HepG2 (cell line): ENCODE measurements at regions not wholly inside any gene's neighbourhood (a gene's known extent, or its start where the extent isn't known, plus 50 kb on each side); places are given as distances from the start of the nearest gene placed in this dataset.

ENCODE experiments used
- ATAC-seq: fragments of 200-7000 bp; cut with Tn5 transposase; 3 replicates; pipeline ENCODE4 v1.9.1; 2020; ENCODE audit warnings: mild to moderate bottlenecking, moderate library complexity
- BruUV-seq: library from RNA; stranded (reverse); fragments of 400-500 nt; replicated peaks from 2 replicates; lab custom pipeline; 2021; lab: Mats Ljungman, UMichigan
- CTCF ChIA-PET: fragments of 300-600 bp; formaldehyde crosslinking; extraction: SDS; loops from one replicate; lab custom pipeline; 2021; ENCODE audit warnings: low total read pairs, inconsistent platforms, low intra/inter-chr PET ratio; lab: Yijun Ruan, JAX
- POLR2A ChIA-PET: fragments of 350-600 bp; sonication (Branson Sonifier 250); formaldehyde crosslinking; loops from one replicate; lab custom pipeline; 2020; ENCODE audit warnings: antibody characterized with exemption, inconsistent platforms; lab: Yijun Ruan, JAX
- DNase-seq: peaks from one replicate; pipeline ENCODE4 v3.0.0-alpha.2; 2015; ENCODE audit warnings: low spot score
- FAIRE-seq: peaks from 3 replicates; lab custom pipeline; 2011; peaks lifted over from hg19 to GRCh38; lab: Jason Lieb, UNC
- H2AFZ ChIP-seq: one replicate; pipeline ENCODE4 v1.6.1; 2011; ENCODE audit warnings: low read length, inconsistent platforms
- H3K27ac ChIP-seq: fragments of 300-600 bp; 3 replicates; pipeline ENCODE4 v1.8.0; 2011; ENCODE audit warnings: mixed run types, mild to moderate bottlenecking, mixed read lengths, low read length, inconsistent platforms; ENCODE audit not compliant: insufficient read depth; ENCODE audit errors: extremely low read length
- H3K27me3 ChIP-seq, 2 experiments: fragments of 200-600 bp in 1 of 2; 2 replicates in 1 of 2; 3 replicates in 1 of 2; pipeline versions ENCODE4 v1.6.0 to v1.8.0; 2011; ENCODE audit warnings: low read length in 2 of 2, mild to moderate bottlenecking in 2 of 2, moderate library complexity in 2 of 2, inconsistent platforms in 1 of 2; ENCODE audit not compliant: insufficient read depth in 2 of 2, control insufficient read depth in 1 of 2
- H3K36me3 ChIP-seq, 2 experiments: fragments of 200-600 bp in 1 of 2; replicated peaks in 1 of 2; 2 replicates in 1 of 2; 3 replicates in 1 of 2; pipeline versions ENCODE4 v1.5.1 to v1.8.0; 2011; ENCODE audit warnings: low read length in 2 of 2, inconsistent platforms in 1 of 2; ENCODE audit not compliant: insufficient read depth in 2 of 2, control insufficient read depth in 1 of 2
- H3K4me1 ChIP-seq: 2 replicates; pipeline ENCODE4 v1.5.1; 2012; ENCODE audit warnings: low read length, inconsistent platforms; ENCODE audit not compliant: insufficient read depth
- H3K4me2 ChIP-seq: 2 replicates; pipeline ENCODE4 v1.6.0; 2011; ENCODE audit warnings: low read depth, low read length, inconsistent platforms
- H3K4me3 ChIP-seq, 3 experiments: fragments of 200-600 bp in 1 of 3; sonication (generic), shearing (Covaris generic) in 1 of 3; replicated peaks in 1 of 3; 2 replicates each; pipeline ENCODE4 v1.5.1; 2011 to 2016; ENCODE audit warnings: low read length in 3 of 3, inconsistent platforms in 2 of 3, low read depth in 2 of 3, mild to moderate bottlenecking in 2 of 3, control low read depth in 1 of 3, mixed read lengths in 1 of 3; ENCODE audit not compliant: insufficient read depth in 1 of 3
- H3K79me2 ChIP-seq: one replicate; pipeline ENCODE4 v1.6.1; 2011; ENCODE audit warnings: low read length, inconsistent platforms; ENCODE audit not compliant: insufficient read depth
- H3K9ac ChIP-seq: 2 replicates; pipeline ENCODE4 v1.6.0; 2011; ENCODE audit warnings: mild to moderate bottlenecking, low read depth, low read length, inconsistent platforms; ENCODE audit not compliant: insufficient read depth
- H3K9me3 ChIP-seq: 2 replicates; pipeline ENCODE4 v1.5.1; 2012; ENCODE audit warnings: mild to moderate bottlenecking, low read length
- H4K20me1 ChIP-seq: 2 replicates; pipeline ENCODE4 v1.6.0; 2011; ENCODE audit warnings: inconsistent platforms, mild to moderate bottlenecking, low read length, moderate library complexity; ENCODE audit not compliant: insufficient read depth
- DPF2 ChIP-seq: sonication (generic); formaldehyde crosslinking; IDR thresholded peaks from 2 replicates; pipeline ENCODE4 v1.4.0; 2020; ENCODE audit warnings: mild to moderate bottlenecking, low read depth, missing genetic modification reagents, borderline replicate concordance
- ERF ChIP-seq: IDR thresholded peaks from 2 replicates; pipeline ENCODE4 v1.6.1; 2018; ENCODE audit warnings: missing biosample characterization, missing genetic modification reagents
- ESRRA ChIP-seq: sonication (generic); formaldehyde crosslinking; IDR thresholded peaks from 2 replicates; pipeline ENCODE4 v1.5.1; 2020; ENCODE audit warnings: mild to moderate bottlenecking, low read depth, missing genetic modification reagents
- FOSL2 ChIP-seq: sonication (generic); formaldehyde crosslinking; IDR thresholded peaks from 2 replicates; pipeline ENCODE4 v1.4.0; 2020; ENCODE audit warnings: missing genetic modification reagents
- FOXA3 ChIP-seq: IDR thresholded peaks from 2 replicates; pipeline ENCODE4 v1.6.1; 2016; ENCODE audit warnings: missing genetic modification reagents, missing compliant biosample characterization
- HDAC6 ChIP-seq: fragments of 200-600 bp; sonication (generic); IDR thresholded peaks from 2 replicates; pipeline ENCODE4 v1.7.0; 2017; ENCODE audit warnings: mild to moderate bottlenecking, antibody characterized with exemption, low read length, low read depth
- HNRNPUL1 ChIP-seq: fragments of 200-400 bp; formaldehyde crosslinking; IDR thresholded peaks from 2 replicates; pipeline ENCODE4 v1.6.1; 2017; ENCODE audit warnings: low read depth, mild to moderate bottlenecking, low read length, moderate library complexity
- MATR3 ChIP-seq: sonication (generic); formaldehyde crosslinking; IDR thresholded peaks from 2 replicates; pipeline ENCODE4 v1.4.0; 2020; ENCODE audit warnings: missing genetic modification reagents
- NAIF1 ChIP-seq: sonication (generic); formaldehyde crosslinking; IDR thresholded peaks from 2 replicates; pipeline ENCODE4 v1.5.0; 2020; ENCODE audit warnings: mild to moderate bottlenecking, missing genetic modification reagents, borderline replicate concordance
- NFATC3 ChIP-seq: sonication (generic); formaldehyde crosslinking; IDR thresholded peaks from 2 replicates; pipeline ENCODE4 v1.5.1; 2020; ENCODE audit warnings: mild to moderate bottlenecking, missing genetic modification reagents
- SKI ChIP-seq: fragments of 450-650 bp; IDR thresholded peaks from one replicate; pipeline ENCODE4 v1.6.1; 2018; ENCODE audit warnings: mild to moderate bottlenecking; ENCODE audit not compliant: partially characterized antibody
- SMARCE1 ChIP-seq: fragments of 450-650 bp; IDR thresholded peaks from 2 replicates; pipeline ENCODE4 v1.6.1; 2017; ENCODE audit warnings: borderline replicate concordance
- SSRP1 ChIP-seq: IDR thresholded peaks from 2 replicates; pipeline ENCODE4 v1.6.1; 2016; ENCODE audit warnings: control low read depth
- U2AF2 ChIP-seq: fragments of 200-400 bp; formaldehyde crosslinking; IDR thresholded peaks from 2 replicates; pipeline ENCODE4 v1.6.1; 2017; ENCODE audit warnings: low read depth, mild to moderate bottlenecking, low read length
- ZEB1 ChIP-seq: IDR thresholded peaks from 2 replicates; pipeline ENCODE4 v1.6.1; 2012; ENCODE audit warnings: mild to moderate bottlenecking, low read depth, inconsistent platforms; ENCODE audit not compliant: insufficient replicate concordance
- ZNF253 ChIP-seq: sonication (generic); formaldehyde crosslinking; IDR thresholded peaks from 2 replicates; pipeline ENCODE4 v1.8.0; 2022; ENCODE audit warnings: mild to moderate bottlenecking, missing genetic modification reagents, borderline replicate concordance
- ZNF282 ChIP-seq: fragments of 450-650 bp; IDR thresholded peaks from 2 replicates; pipeline ENCODE4 v1.6.1; 2018; ENCODE audit not compliant: partially characterized antibody
- ZNF382 ChIP-seq: sonication (generic); formaldehyde crosslinking; IDR thresholded peaks from 2 replicates; pipeline ENCODE4 v1.5.0; 2020; ENCODE audit warnings: missing genetic modification reagents, mild to moderate bottlenecking, borderline replicate concordance
- ZNF552 ChIP-seq: sonication (generic); formaldehyde crosslinking; IDR thresholded peaks from 2 replicates; pipeline ENCODE4 v1.9.0; 2022; ENCODE audit warnings: missing genetic modification reagents, mild to moderate bottlenecking, borderline replicate concordance
- ZNF674 ChIP-seq: sonication (generic); formaldehyde crosslinking; IDR thresholded peaks from 2 replicates; pipeline ENCODE4 v1.5.0; 2020; ENCODE audit warnings: low read depth, mild to moderate bottlenecking, missing genetic modification reagents
- ZNF776 ChIP-seq: sonication (generic); formaldehyde crosslinking; IDR thresholded peaks from 2 replicates; pipeline ENCODE4 v1.4.0; 2020; ENCODE audit warnings: mild to moderate bottlenecking, missing genetic modification reagents
- ZNF792 ChIP-seq: IDR thresholded peaks from 2 replicates; pipeline ENCODE4 v1.6.1; 2016
- WGBS: methylation state at CpG from one replicate; pipeline ENCODE4 v1.1.6; 2017; ENCODE audit warnings: low lambda C conversion rate; 5-methylcytosine and 5-hydroxymethylcytosine counted together
- in situ Hi-C: cut with HindIII; loops from 2 replicates; pipeline ENCODE4 v1.10.0; 2017; ENCODE audit warnings: low pct_unique_long_range_greater_than_20kb; ENCODE audit not compliant: extremely low pct_ligation_motif_present
- intact Hi-C: fragments of 100-400 bp; cut with micrococcal nuclease; formaldehyde crosslinking; loops from one replicate; pipeline ENCODE4 v1.10.0; 2022; ENCODE audit not compliant: unreplicated experiment

DNA sequence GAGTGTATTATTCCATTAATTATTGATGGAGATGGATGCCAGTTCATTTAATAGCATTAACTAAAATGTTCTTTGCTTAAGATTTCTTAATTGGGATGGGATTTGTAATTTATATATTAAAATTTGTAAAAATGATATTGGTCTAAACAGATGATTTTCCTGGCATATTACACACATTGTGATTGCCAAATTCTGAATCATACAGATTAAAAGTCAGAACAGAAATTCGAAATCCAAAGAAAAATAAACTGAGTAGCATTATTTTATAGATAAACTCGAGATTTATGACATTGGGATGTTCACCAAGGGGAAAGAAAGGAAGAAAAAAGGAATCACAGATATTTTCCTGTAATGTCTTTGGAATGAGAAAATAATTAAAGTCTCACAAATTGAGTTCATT is 481.1 kb downstream of the CCER1 start:
- intact Hi-C loops, result no loop called here
- no peaks in the 10 kb centered on the region for H3K36me3 ChIP-seq
- CTCF ChIA-PET, result no interaction called here
- POLR2A ChIA-PET, result no interaction called here
- no peak overlapping the region for H2AFZ ChIP-seq
- H4K20me1 ChIP-seq, result no peaks in the 10 kb centered on the region
- no peaks in the 10 kb centered on the region for H3K27me3 ChIP-seq
- H3K9ac ChIP-seq, result no peak overlapping the region
- FAIRE-seq (no peak), ATAC-seq (no peak), DNase-seq (no peak)
- BruUV-seq, result no TSS peak
- WGBS, result 1% methylated on average over 2 of the region's 2 CpGs
- TF ChIP-seq DPF2 (CRISPR knock-in tag), result no peak
- no peak for TF ChIP-seq SSRP1 (CRISPR knock-in tag)
- TF ChIP-seq ZEB1, result no peak
- no peak for TF ChIP-seq HDAC6
- no peak overlapping the region for H3K4me3 ChIP-seq
- H3K79me2 ChIP-seq, result no peaks in the 10 kb centered on the region
- H3K27ac ChIP-seq, result no peak overlapping the region
- peaks cover 44% of the 10 kb centered on the region for H3K9me3 ChIP-seq
- in situ Hi-C loops, result no loop called here
- no peaks in the 10 kb centered on the region for H3K4me1 ChIP-seq
- no peak overlapping the region for H3K4me2 ChIP-seq

DNA sequence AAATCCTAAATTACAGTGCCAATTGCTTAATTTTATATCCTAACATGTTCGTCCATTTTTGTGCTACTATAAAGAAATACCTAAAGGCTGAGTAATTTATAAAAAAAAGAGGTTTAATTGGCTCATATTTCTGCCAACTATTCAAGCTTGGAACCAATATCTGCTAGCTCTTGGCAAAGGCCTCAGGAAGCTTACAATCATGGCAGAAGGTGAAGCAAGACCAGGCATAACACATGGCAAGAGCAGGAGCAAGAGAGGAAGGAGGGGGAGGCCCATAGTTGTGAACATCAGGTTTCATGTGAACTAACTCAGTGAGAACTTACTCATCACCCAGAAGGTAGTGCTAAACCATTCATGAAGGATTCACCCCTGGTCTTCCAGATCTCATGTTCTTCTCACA is 494.3 kb downstream of the CCER1 start:
- FAIRE-seq (no peak), ATAC-seq (no peak), DNase-seq (no peak)
- Histone ChIP-seq H3K36me3 (no peaks in the 10 kb centered on the region), H3K9me3 (peaks cover 84% of the 10 kb centered on the region), H2AFZ (no peak overlapping the region), H3K27me3 (no peaks in the 10 kb centered on the region), H3K4me1 (no peaks in the 10 kb centered on the region), H3K27ac (no peak overlapping the region), H3K4me2 (no peak overlapping the region), H3K9ac (no peak overlapping the region), H3K4me3 (no peak overlapping the region), H3K79me2 (no peaks in the 10 kb centered on the region), H4K20me1 (no peaks in the 10 kb centered on the region)
- no TSS peak for BruUV-seq
- intact Hi-C loops (no loop called here), in situ Hi-C loops (no loop called here)
- CTCF ChIA-PET, result no interaction called here
- TF ChIP-seq FOSL2 (CRISPR knock-in tag) (no peak), ZNF382 (no peak), ESRRA (CRISPR knock-in tag) (no peak), HNRNPUL1 (no peak), FOXA3 (no peak), ZNF674 (CRISPR knock-in tag) (no peak), ZNF552 (CRISPR knock-in tag) (no peak), ZNF776 (CRISPR knock-in tag) (no peak), U2AF2 (no peak), ERF (CRISPR knock-in tag) (no peak), NFATC3 (CRISPR knock-in tag) (no peak), MATR3 (CRISPR knock-in tag) (no peak), SMARCE1 (no peak), ZNF792 (CRISPR knock-in tag) (no peak), ZNF253 (CRISPR knock-in tag) (no peak), SKI (no peak), ZNF282 (no peak), NAIF1 (CRISPR knock-in tag) (no peak)
- 0% methylated on average over 1 of the region's 1 CpG for WGBS
- POLR2A ChIA-PET, result no interaction called here
